ENCODE measurements at regions not wholly inside any gene's neighbourhood (a gene's known extent, or its start where the extent isn't known, plus 50 kb on each side); places are given as distances from the start of the nearest gene placed in this dataset.

DNA sequence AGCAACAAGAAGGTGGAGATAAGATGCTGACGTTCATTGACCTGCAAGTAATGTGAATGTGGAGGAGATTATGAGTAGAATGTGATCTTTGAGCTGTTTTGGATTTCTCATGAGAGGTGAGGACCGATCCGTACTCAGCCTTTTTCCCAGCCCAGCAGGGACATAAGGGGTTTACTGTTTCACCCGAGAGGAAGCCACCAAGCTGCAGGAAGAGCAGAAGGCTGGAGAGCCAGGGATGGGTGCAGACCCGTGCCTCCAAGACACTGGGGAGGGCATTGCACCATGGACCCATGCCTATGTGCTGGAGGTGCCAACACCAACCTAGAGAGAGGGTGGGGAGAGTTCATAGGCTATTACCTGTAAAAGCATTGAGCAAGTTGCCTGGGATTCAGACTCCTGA lies 206.0 kb upstream of the DIO3 start:
- Histone ChIP-seq H3K27me3 (ENCODE audit: control insufficient read depth, insufficient read depth, low read length) (peaks cover 3% of the 10 kb centered on the region), H3K36me3 (ENCODE audit: control insufficient read depth, insufficient read depth, low read length) (no peaks in the 10 kb centered on the region), H3K4me3 (ENCODE audit: low read length) (no peak overlapping the region), H3K27ac (ENCODE audit: low read length) (no peak overlapping the region), H3K9me3 (ENCODE audit: control insufficient read depth, insufficient read depth, low read length) (peaks cover 7% of the 10 kb centered on the region), H3K4me1 (ENCODE audit: control insufficient read depth, insufficient read depth, low read length) (no peaks in the 10 kb centered on the region)
- Mint-ChIP-seq H3K36me3 (no peaks in the 10 kb centered on the region), H3K27me3 (ENCODE audit: low read depth in 2 of 2) (peaks cover 17 to 20% of the 10 kb centered on the region in 2 donors), H3K27ac (no peak overlapping the region), H3K4me3 (no peak overlapping the region), H3K4me1 (no peaks in the 10 kb centered on the region), H3K9me3 (peaks cover 2% of the 10 kb centered on the region in 2 donors)
- DNase-seq, result no peak
- ATAC-seq, result no peak
- TF ChIP-seq CTCF (IDR thresholded peaks at IDR 0.05), result no peak
- intact Hi-C loops (cut with micrococcal nuclease), result no loop called here
- 81% methylated on average over 5 of the region's 5 CpGs for WGBS (ENCODE audit: insufficient coverage)

DNA sequence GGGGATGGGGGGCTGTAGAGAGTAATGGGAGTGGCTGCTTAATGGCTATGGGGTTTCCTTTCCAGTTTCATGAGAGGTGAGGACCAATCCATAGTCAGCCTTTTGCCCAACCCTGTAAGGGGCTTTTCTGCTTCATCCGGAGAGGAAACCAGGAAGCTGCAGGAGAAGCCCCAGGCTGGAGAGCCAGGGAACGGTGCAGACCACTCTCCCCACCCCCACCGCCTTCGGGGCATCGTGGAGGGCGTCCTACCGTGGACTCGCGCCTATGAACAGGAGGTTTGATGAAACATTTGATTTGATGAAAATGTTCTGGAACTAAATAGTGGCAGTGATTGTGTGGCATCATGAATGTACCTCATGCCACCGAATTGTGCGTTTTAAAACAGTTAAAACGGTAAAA lies 204.3 kb upstream of the DIO3 start:
- H3K36me3 Mint-ChIP-seq, result no peaks in the 10 kb centered on the region
- Histone ChIP-seq H3K36me3 (ENCODE audit: control insufficient read depth, insufficient read depth, low read length) (no peaks in the 10 kb centered on the region), H3K27ac (ENCODE audit: low read length) (no peak overlapping the region), H3K4me1 (ENCODE audit: control insufficient read depth, insufficient read depth, low read length) (no peaks in the 10 kb centered on the region), H3K4me3 (ENCODE audit: low read length) (no peak overlapping the region), H3K9me3 (ENCODE audit: control insufficient read depth, insufficient read depth, low read length) (peaks cover 7% of the 10 kb centered on the region), H3K27me3 (ENCODE audit: control insufficient read depth, insufficient read depth, low read length) (peaks cover 3% of the 10 kb centered on the region)
- ATAC-seq (no peak), DNase-seq (no peak)
- intact Hi-C loops (cut with micrococcal nuclease), result no loop called here
- no peak overlapping the region for H3K4me3 Mint-ChIP-seq
- TF ChIP-seq CTCF (IDR thresholded peaks at IDR 0.05), result no peak
- no peaks in the 10 kb centered on the region for H3K4me1 Mint-ChIP-seq
- H3K27ac Mint-ChIP-seq, result no peak overlapping the region
- 92% methylated on average over 11 of the region's 12 CpGs for WGBS (ENCODE audit: insufficient coverage)
- H3K9me3 Mint-ChIP-seq, result peaks cover 2% of the 10 kb centered on the region in 2 donors
- H3K27me3 Mint-ChIP-seq (ENCODE audit: low read depth in 2 of 2), result peaks cover 17 to 20% of the 10 kb centered on the region in 2 donors

DNA sequence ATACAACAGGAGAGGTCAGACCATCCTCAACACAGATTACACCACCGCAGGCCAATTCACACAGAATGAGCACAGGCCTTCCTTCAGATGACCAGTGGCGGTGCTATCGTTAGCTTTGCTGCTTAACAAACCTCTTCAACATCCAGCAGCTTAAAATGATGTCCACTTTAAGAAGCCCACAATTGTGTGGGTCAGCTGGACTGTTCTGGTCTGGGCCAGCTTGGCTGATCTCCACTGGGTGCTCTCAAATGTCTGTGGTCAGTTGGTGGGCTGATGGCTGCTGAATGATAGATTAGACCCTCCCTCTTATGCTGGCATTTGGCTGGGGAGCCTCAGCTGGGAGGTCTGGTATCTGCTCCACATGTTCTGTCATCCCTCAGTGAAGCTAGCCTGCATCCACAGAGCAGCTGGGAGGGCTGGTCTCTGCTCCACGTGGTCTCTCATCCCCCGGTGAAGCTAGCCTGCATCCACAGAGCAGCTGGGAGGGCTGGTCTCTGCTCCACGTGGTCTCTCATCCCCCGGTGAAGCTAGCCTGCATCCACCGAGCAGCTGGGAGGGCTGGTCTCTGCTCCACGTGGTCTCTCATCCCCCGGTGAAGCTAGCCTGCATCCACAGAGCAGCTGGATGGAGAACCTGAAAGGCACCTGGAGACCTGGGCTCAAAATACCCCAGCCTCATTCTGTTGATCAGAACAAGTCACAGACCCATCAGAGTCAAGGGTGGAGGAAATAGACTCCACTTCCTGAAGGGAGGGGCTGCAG lies 203.6 kb upstream of the DIO3 start:
- WGBS (ENCODE audit: insufficient coverage), result 82% methylated on average over 10 of the region's 10 CpGs
- DNase-seq, result no peak

More for the DNA sequence above, 203.6 kb upstream of the DIO3 start:
- no peaks in the 10 kb centered on the region for H3K36me3 ChIP-seq (ENCODE audit: control insufficient read depth, insufficient read depth, low read length)
- H3K9me3 Mint-ChIP-seq, result peaks cover 2% of the 10 kb centered on the region in 2 donors
- H3K4me1 ChIP-seq (ENCODE audit: control insufficient read depth, insufficient read depth, low read length), result no peaks in the 10 kb centered on the region
- no peak overlapping the region for H3K27ac Mint-ChIP-seq
- H3K27me3 Mint-ChIP-seq (ENCODE audit: low read depth in 2 of 2), result peaks cover 17 to 20% of the 10 kb centered on the region in 2 donors
- no peak for TF ChIP-seq CTCF (IDR thresholded peaks at IDR 0.05)
- intact Hi-C loops (cut with micrococcal nuclease), result no loop called here
- no peaks in the 10 kb centered on the region for H3K36me3 Mint-ChIP-seq
- no peak overlapping the region for H3K27ac ChIP-seq (ENCODE audit: low read length)
- H3K4me1 Mint-ChIP-seq, result no peaks in the 10 kb centered on the region
- no peak for ATAC-seq
- H3K9me3 ChIP-seq (ENCODE audit: control insufficient read depth, insufficient read depth, low read length), result peaks cover 7% of the 10 kb centered on the region
- no peak overlapping the region for H3K4me3 Mint-ChIP-seq
- H3K4me3 ChIP-seq (ENCODE audit: low read length), result no peak overlapping the region
- no peaks in the 10 kb centered on the region for H3K27me3 ChIP-seq (ENCODE audit: control insufficient read depth, insufficient read depth, low read length)
